ENCODE measurements at regions not wholly inside any gene's neighbourhood (a gene's known extent, or its start where the extent isn't known, plus 50 kb on each side); places are given as distances from the start of the nearest gene placed in this dataset.

GRCh38 chr6:14717307-14717706, 528.6 kb upstream of the JARID2 start:
- TF ChIP-seq GATA2 (IDR thresholded peaks at IDR 0.05; ENCODE audit: low read depth, low read length), result no peak
- TF ChIP-seq GATA3 (IDR thresholded peaks at IDR 0.05; ENCODE audit: low read depth, low read length), result no peak
